ENCODE measurements at regions not wholly inside any gene's neighbourhood (a gene's known extent, or its start where the extent isn't known, plus 50 kb on each side); places are given as distances from the start of the nearest gene placed in this dataset.

GRCh38 chr1:115210302-115210711 lies 121.0 kb upstream of the TSPAN2 start:
- H3K4me2 ChIP-seq (ENCODE audit: low read depth, low read length), result no peak overlapping the region

GRCh38 chr1:115204513-115204912 lies 115.2 kb upstream of the TSPAN2 start:
- H3F3A ChIP-seq (ENCODE audit: insufficient read depth, low read length), result no peaks in the 10 kb centered on the region
- no peak overlapping the region for H3K9ac ChIP-seq (ENCODE audit: low read length)
- H3K9me3 ChIP-seq (replicated peaks; ENCODE audit: insufficient read depth, low read length), result no peaks in the 10 kb centered on the region
- H3K27ac ChIP-seq (ENCODE audit: low read length), result no peak overlapping the region
- H3K36me3 ChIP-seq (replicated peaks; ENCODE audit: insufficient read depth, low read length), result no peaks in the 10 kb centered on the region
- H3K4me3 ChIP-seq (ENCODE audit: low read length), result no peak overlapping the region
- no peak overlapping the region for H3K4me2 ChIP-seq (ENCODE audit: low read depth, low read length)
- H3K4me1 ChIP-seq (ENCODE audit: low read length), result no peaks in the 10 kb centered on the region
- DNase-seq, result no peak
- H4K20me1 ChIP-seq (ENCODE audit: insufficient read depth, low read length), result no peaks in the 10 kb centered on the region
- no peaks in the 10 kb centered on the region for H3K9me2 ChIP-seq (replicated peaks; ENCODE audit: insufficient read depth, low read length)
- H3K79me2 ChIP-seq (ENCODE audit: low read length), result no peaks in the 10 kb centered on the region
- no peak for TF ChIP-seq CTCF (IDR thresholded peaks at IDR 0.05; ENCODE audit: low read length)
- no peak for TF ChIP-seq EZH2phosphoT487 (IDR thresholded peaks at IDR 0.05; ENCODE audit: low read length)
- TF ChIP-seq EZH2 (optimal IDR thresholded peaks at IDR 0.05; ENCODE audit: low read depth, low read length), result no peak
- no peaks in the 10 kb centered on the region for H3K27me3 ChIP-seq (replicated peaks; ENCODE audit: insufficient read depth, low read length)
- no peak overlapping the region for H2AFZ ChIP-seq (ENCODE audit: low read length)

More at GRCh38 chr1:115210302-115210711, 121.0 kb upstream of the TSPAN2 start:
- no peak overlapping the region for H3K4me3 ChIP-seq (ENCODE audit: low read length)
- no peaks in the 10 kb centered on the region for H3K9me3 ChIP-seq (replicated peaks; ENCODE audit: insufficient read depth, low read length)
- no peak overlapping the region for H3K9ac ChIP-seq (ENCODE audit: low read length)
- H2AFZ ChIP-seq (ENCODE audit: low read length), result no peak overlapping the region
- H3K27ac ChIP-seq (ENCODE audit: low read length), result no peak overlapping the region
- H3K27me3 ChIP-seq (replicated peaks; ENCODE audit: insufficient read depth, low read length), result no peaks in the 10 kb centered on the region
- TF ChIP-seq EZH2phosphoT487 (IDR thresholded peaks at IDR 0.05; ENCODE audit: low read length), result no peak
- no peaks in the 10 kb centered on the region for H3K36me3 ChIP-seq (replicated peaks; ENCODE audit: insufficient read depth, low read length)
- no peaks in the 10 kb centered on the region for H3K9me2 ChIP-seq (replicated peaks; ENCODE audit: insufficient read depth, low read length)
- no peaks in the 10 kb centered on the region for H4K20me1 ChIP-seq (ENCODE audit: insufficient read depth, low read length)
- no peaks in the 10 kb centered on the region for H3F3A ChIP-seq (ENCODE audit: insufficient read depth, low read length)
- H3K79me2 ChIP-seq (ENCODE audit: low read length), result no peaks in the 10 kb centered on the region
- no peaks in the 10 kb centered on the region for H3K4me1 ChIP-seq (ENCODE audit: low read length)
- no peak for DNase-seq

- DNase-seq, result no peak
- Histone ChIP-seq H3K27me3 (replicated peaks; ENCODE audit: insufficient read depth, low read length) (no peaks in the 10 kb centered on the region), H3K4me2 (ENCODE audit: low read depth, low read length) (no peak overlapping the region), H3K9me3 (replicated peaks; ENCODE audit: insufficient read depth, low read length) (no peaks in the 10 kb centered on the region), H3K4me3 (ENCODE audit: low read length) (no peak overlapping the region), H3K4me1 (ENCODE audit: low read length) (no peaks in the 10 kb centered on the region), H2AFZ (ENCODE audit: low read length) (no peak overlapping the region), H4K20me1 (ENCODE audit: insufficient read depth, low read length) (no peaks in the 10 kb centered on the region), H3K9me2 (replicated peaks; ENCODE audit: insufficient read depth, low read length) (no peaks in the 10 kb centered on the region), H3K9ac (ENCODE audit: low read length) (no peak overlapping the region), H3K36me3 (replicated peaks; ENCODE audit: insufficient read depth, low read length) (no peaks in the 10 kb centered on the region), H3K27ac (ENCODE audit: low read length) (no peak overlapping the region), H3K79me2 (ENCODE audit: low read length) (no peaks in the 10 kb centered on the region), H3F3A (ENCODE audit: insufficient read depth, low read length) (no peaks in the 10 kb centered on the region)
- no peak for TF ChIP-seq EZH2 (optimal IDR thresholded peaks at IDR 0.05; ENCODE audit: low read depth, low read length)
- no peak for TF ChIP-seq EZH2phosphoT487 (IDR thresholded peaks at IDR 0.05; ENCODE audit: low read length)
- TF ChIP-seq CTCF (IDR thresholded peaks at IDR 0.05; ENCODE audit: low read length), result no peak
Observed at GRCh38 chr1:115203287-115203686, 114.0 kb upstream of the TSPAN2 start.

GRCh38 chr1:115201598-115201997 lies 112.3 kb upstream of the TSPAN2 start:
- no peaks in the 10 kb centered on the region for H3K27me3 ChIP-seq (replicated peaks; ENCODE audit: insufficient read depth, low read length)
- no peak overlapping the region for H3K4me2 ChIP-seq (ENCODE audit: low read depth, low read length)
- H3K9ac ChIP-seq (ENCODE audit: low read length), result no peak overlapping the region
- no peak for TF ChIP-seq EZH2 (optimal IDR thresholded peaks at IDR 0.05; ENCODE audit: low read depth, low read length)
- TF ChIP-seq EZH2phosphoT487 (IDR thresholded peaks at IDR 0.05; ENCODE audit: low read length), result no peak
- TF ChIP-seq CTCF (IDR thresholded peaks at IDR 0.05; ENCODE audit: low read length), result no peak
- DNase-seq, result no peak
- no peak overlapping the region for H2AFZ ChIP-seq (ENCODE audit: low read length)
- H3K27ac ChIP-seq (ENCODE audit: low read length), result no peak overlapping the region
- no peaks in the 10 kb centered on the region for H3K79me2 ChIP-seq (ENCODE audit: low read length)
- H3F3A ChIP-seq (ENCODE audit: insufficient read depth, low read length), result no peaks in the 10 kb centered on the region
- H3K9me3 ChIP-seq (replicated peaks; ENCODE audit: insufficient read depth, low read length), result no peaks in the 10 kb centered on the region
- no peaks in the 10 kb centered on the region for H3K4me1 ChIP-seq (ENCODE audit: low read length)
- no peaks in the 10 kb centered on the region for H3K36me3 ChIP-seq (replicated peaks; ENCODE audit: insufficient read depth, low read length)
- H3K4me3 ChIP-seq (ENCODE audit: low read length), result no peak overlapping the region
- no peaks in the 10 kb centered on the region for H3K9me2 ChIP-seq (replicated peaks; ENCODE audit: insufficient read depth, low read length)
- H4K20me1 ChIP-seq (ENCODE audit: insufficient read depth, low read length), result no peaks in the 10 kb centered on the region

All from MM.1S (cell line).